HG03280 (cell line): ENCODE measurements at regions not wholly inside any gene's neighbourhood (a gene's known extent, or its start where the extent isn't known, plus 50 kb on each side); places are given as distances from the start of the nearest gene placed in this dataset.

Experiments
- ATAC-seq: cut with Tn5 transposase; IDR thresholded peaks from one replicate; pipeline ENCODE4 v1.9.1; 2021; ENCODE audit warnings: mild to moderate bottlenecking, moderate library complexity; ENCODE audit not compliant: unreplicated experiment

DNA sequence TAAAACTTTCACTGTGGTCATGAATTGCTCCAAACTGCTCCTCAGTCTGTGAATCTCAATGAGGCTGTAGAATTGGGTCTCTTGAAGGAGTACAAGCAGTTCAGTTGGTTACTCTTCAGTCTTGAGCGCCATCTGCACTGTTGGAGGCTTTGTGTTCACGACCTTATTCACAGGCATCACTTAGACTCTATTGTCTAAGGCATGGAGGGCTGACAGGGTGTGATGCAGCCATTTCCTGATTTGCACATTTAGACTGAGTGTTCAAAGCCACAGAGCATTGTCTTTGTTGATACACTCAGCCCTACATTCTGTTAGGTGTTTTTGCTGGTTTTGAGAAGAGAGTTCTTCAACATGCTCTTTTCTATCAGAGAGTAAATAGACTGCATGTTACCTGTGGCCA, 355.9 kb upstream of the RIOK2 start:
- ATAC-seq = no peak

DNA sequence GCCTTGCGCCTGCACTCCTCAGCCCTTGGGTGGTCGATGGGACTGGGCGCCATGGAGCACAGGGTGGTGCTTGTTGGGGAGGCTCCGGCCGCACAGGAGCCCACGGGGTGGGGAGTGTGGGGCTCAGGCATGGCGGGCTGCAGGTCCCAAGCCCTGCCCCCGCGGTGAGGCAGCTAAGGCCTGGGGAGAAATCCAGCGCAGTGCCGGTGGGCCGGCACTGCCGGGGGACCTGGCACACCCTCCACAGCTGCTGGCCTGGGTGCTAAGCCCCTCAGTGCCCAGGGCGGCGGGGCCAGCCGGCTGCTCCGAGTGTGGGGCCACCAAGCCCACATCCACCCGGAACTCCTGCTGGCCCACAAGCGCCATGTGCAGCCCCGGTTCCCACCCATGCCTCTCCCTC, 358.8 kb upstream of the RIOK2 start:
- no peak for ATAC-seq

DNA sequence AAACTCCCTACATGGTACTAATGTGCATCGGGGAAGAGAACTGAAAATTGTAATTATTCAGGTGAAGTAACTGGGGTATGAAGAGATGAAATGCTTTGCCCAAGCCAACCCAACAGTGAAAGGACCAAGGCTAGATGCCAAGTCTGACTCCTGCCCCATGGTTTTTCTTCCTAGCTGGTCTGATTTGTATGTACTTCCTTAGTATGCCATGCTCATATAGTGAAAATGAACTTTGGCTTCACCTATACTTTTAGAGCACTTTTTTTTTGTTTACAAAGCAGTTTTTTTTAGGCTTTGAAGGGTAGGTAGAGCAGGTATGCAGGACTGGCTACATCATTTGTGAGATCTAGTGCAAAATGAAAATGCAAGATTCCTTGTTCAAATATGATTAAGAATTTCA, 359.4 kb upstream of the RIOK2 start:
- ATAC-seq = no peak

GRCh38 chr5:97543166-97543565, 360.1 kb upstream of the RIOK2 start:
- no peak for ATAC-seq

GRCh38 chr5:97544240-97544639, 361.2 kb upstream of the RIOK2 start:
- no peak for ATAC-seq

DNA sequence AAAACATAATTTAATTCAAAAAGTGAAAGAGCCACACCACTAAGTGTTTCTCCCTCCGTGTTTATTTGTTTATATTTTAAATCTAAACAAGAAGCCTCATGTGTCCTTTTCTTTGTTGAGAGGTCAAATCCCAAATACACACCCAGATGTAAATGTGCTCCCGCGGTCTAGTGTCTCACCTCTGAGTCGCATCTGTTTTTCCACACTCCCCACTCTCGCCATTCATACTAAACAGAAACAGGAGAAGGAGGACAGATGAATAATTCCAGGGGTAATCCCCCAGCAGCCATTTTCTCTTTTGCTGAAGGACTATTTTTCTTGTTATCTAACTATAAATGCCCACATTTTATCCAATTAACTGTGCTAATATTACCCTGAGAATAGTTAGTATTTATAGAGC, 361.6 kb upstream of the RIOK2 start:
- ATAC-seq = no peak

GRCh38 chr5:97545446-97545845, 362.4 kb upstream of the RIOK2 start:
- no peak for ATAC-seq

GRCh38 chr5:97545886-97546535, 363.0 kb upstream of the RIOK2 start:
- ATAC-seq = no peak

DNA sequence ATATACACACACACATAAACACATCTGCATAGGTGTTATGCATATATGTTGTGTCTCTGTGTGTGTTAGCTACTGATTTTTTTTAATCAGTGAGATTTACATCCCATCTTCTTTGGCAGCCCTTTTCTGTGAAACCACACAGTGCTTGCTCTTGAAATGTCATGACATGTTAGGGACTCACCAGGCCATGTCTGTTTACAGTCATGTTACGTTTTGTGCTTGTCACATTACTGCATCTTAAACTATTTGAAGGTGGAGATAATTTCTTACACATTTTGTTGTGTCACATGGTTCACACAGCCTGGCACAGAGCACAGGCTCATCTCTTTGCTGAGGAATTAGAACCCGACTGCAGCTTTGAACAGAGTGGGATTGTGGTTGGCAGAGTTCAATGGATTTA, 364.4 kb upstream of the RIOK2 start:
- no peak for ATAC-seq

DNA sequence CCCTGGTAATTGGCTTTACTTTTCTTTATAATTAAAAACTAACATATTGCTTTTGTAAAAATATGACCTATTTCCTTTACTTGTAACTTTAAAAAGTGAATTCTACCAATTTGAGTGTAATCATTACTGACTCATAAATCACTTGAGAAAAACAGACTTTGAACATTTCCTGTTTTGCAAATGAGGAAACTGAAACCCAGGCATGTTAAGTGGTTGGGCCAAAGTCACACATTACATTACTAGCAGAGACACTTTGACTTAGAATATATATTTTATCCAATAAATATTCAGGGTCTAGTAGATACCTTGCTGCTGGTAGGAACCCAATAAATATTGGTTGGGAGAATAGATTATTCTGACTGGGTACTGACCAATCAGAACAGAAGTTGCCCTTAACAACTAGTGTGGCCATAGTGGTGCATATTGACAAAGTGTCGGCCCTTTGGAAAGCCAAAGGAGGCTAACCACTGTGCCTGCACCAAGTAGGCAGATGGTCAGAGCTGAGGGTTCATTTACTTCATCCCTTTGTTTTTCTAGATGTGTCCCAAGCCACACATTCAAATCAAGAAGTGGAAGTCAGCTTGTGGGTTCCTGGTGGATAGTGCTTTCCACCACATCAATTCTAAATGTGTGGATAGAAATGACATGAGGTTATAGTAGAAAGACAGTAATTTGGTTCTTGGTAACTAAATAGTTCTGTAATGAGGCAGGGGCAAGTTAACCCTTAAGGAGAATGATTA, 365.1 kb upstream of the RIOK2 start:
- peak; percentile 73 for ATAC-seq

GRCh38 chr5:97548739-97549080, 365.7 kb upstream of the RIOK2 start:
- ATAC-seq = no peak

DNA sequence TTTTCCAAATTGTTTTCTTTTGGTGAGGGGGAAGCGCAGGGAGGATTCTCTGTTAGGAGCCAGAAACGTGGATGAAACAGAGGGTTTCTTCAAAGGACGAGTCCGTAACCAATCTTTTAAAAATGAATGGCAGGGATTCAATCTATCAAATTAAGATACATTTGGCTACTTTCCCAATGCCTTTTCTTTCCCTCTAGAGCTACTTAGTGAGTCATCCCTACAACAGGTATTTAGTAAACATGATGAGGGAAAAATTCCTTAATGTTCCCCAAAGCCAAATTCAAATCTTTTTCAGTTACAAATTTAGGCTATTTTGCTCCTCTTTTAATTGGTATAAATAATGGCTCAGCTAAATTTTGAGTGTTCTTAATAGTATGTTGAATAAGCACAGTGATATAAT, 366.4 kb upstream of the RIOK2 start:
- no peak for ATAC-seq

GRCh38 chr5:97550164-97550563, 367.1 kb upstream of the RIOK2 start:
- ATAC-seq = no peak

DNA sequence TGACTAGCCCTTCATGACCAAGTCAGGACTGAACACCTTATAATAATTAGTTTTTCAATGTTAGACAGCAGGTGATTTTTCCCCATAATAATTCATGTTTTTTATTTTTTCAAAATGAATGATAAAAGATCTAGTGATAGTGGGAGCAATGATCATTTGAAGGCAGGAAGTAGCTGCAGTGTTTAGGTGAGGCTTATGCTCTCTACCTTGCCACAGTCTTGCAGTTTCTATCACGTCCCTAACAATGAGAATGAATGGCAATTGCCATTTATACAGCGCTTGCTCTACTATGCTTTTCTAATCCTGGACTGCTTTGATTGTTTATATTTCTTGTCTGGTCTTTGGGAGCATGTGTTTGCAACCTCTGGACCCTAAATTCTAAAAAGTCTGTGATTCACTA, 367.8 kb upstream of the RIOK2 start:
- ATAC-seq = no peak

GRCh38 chr5:97553604-97554452, 370.8 kb upstream of the RIOK2 start:
- ATAC-seq = no peak

- ATAC-seq = no peak
These were observed 372.1 kb upstream of the RIOK2 start for GRCh38 chr5:97554977-97555643.

DNA sequence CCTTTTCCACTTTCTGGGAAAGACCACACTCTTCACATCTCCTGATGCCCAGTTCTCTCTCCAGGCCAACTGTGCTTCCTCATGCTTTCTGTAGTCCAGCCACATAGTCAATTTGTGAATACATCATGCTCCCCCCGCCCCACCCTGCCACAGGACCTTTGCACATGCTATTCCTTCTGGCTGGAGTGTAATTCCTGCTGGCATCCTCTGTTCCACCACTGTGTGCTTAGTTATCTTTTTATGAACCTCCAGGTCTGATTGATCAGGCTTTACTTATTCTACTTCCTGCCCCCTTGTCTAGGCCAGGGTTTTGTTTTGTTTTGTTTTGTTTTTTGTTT, 372.6 kb upstream of the RIOK2 start:
- ATAC-seq = no peak

- no peak for ATAC-seq
These were observed 377.0 kb upstream of the RIOK2 start for GRCh38 chr5:97559827-97560598.

GRCh38 chr5:97560599-97560993, 377.5 kb upstream of the RIOK2 start:
- ATAC-seq = no peak

DNA sequence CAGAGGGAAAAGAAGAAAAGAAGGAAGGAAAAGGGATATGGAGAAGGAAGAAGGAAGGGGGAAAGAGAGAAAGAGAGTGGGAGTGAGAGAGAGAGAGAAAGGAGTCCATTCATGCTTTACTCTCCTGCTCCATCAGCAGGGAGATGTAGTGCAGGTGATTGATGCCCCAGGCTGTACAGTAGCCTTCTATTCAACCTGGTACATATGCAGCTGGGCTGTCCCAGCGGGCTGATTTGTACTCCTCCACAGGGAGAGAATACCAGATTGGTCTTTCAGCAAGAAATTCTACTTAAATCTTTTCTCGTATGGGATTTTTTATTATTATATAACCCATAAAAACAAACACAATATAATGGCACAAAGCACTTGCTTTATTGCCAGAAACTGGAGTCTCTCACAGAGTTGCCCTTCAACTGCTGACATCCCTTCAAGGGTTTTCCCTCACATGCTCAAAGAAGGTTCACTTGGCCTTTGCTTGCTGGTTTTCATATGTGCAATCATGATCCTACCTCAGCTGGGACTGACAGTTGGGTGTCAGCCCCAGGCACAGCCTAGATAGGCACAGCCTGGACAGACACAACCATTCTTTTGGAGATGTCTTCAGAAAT, 380.1 kb upstream of the RIOK2 start:
- no peak for ATAC-seq
